ENCODE measurements at regions not wholly inside any gene's neighbourhood (a gene's known extent, or its start where the extent isn't known, plus 50 kb on each side); places are given as distances from the start of the nearest gene placed in this dataset.

DNA sequence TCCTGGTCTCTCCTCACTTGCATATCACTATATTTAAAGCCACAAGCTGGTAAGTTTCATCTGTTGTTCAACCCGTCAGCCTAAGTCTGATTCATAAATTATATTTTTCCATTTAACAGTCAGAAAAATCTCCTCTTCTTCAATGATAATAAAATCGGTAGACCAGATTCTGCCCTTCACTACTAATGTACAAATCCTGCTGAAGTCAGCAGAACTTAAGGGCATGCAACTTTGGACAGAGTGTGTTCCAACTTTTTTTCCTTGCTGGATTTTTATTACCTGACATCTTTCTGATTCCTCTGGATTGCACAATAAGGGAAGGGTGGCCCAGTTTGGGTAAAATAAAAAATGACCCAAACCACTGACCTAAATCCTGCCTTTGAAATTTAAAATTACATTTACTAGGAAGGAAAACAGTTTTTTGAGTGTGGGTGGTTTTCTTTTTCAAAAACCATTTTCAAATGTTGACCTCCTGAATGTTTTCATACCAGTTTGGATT lies 125.4 kb upstream of the DIO2 start:
- Histone ChIP-seq H3K27me3 (no peaks in the 10 kb centered on the region), H3K36me3 (no peaks in the 10 kb centered on the region), H3K27ac (no peak overlapping the region), H3K9me3 (no peaks in the 10 kb centered on the region), H3K4me3 (no peak overlapping the region), H3K4me1 (no peaks in the 10 kb centered on the region)
- no peak for DNase-seq
- TF ChIP-seq, protein P1, sequence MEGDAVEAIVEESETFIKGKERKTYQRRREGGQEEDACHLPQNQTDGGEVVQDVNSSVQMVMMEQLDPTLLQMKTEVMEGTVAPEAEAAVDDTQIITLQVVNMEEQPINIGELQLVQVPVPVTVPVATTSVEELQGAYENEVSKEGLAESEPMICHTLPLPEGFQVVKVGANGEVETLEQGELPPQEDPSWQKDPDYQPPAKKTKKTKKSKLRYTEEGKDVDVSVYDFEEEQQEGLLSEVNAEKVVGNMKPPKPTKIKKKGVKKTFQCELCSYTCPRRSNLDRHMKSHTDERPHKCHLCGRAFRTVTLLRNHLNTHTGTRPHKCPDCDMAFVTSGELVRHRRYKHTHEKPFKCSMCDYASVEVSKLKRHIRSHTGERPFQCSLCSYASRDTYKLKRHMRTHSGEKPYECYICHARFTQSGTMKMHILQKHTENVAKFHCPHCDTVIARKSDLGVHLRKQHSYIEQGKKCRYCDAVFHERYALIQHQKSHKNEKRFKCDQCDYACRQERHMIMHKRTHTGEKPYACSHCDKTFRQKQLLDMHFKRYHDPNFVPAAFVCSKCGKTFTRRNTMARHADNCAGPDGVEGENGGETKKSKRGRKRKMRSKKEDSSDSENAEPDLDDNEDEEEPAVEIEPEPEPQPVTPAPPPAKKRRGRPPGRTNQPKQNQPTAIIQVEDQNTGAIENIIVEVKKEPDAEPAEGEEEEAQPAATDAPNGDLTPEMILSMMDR (IDR thresholded peaks at IDR 0.05), result no peak
- TF ChIP-seq POLR2A (IDR thresholded peaks at IDR 0.05), result no peak

DNA sequence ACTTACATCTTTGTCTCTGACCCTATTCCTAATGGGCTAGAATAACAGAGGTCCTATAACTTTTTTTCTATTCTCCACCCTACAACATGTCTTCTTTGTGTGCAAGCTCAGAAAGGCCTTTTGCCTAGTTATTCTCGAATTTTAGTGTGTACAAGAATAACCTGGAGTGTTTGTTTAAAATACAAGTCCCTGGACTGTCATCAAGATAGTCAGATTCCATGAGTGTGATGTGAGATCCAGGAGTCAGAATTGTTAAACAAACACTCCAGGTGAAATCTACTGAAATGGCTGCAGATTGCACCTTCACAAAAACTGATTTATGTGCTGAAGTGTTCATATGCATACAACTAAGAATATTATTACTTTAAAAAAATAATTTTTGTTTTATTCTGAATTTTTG lies 114.4 kb upstream of the DIO2 start:
- TF ChIP-seq POLR2A (IDR thresholded peaks at IDR 0.05), result no peak
- TF ChIP-seq, protein P1 (IDR thresholded peaks at IDR 0.05), result no peak

DNA sequence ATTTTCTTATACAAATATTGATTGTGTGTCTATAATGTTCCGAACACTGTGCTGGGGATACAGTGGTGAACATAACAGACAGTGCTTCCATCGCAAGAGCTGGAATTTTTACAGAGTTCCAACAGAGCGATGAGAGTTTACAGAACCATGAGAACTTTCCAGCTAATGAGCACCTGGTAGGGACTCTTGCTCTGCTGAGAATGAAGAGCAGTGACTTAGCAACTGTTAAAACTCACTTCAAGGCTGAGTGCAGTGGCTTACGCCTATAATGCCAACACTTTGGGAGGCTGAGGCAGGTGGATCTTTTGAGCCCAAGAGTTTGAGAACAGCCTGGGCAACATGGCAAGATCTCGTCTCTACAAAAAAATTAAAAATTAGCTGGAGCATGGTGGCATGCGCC lies 113.8 kb upstream of the DIO2 start:
- H3K36me3 ChIP-seq, result no peaks in the 10 kb centered on the region
- TF ChIP-seq, protein P1 (IDR thresholded peaks at IDR 0.05), result no peak
- no peak for TF ChIP-seq POLR2A (IDR thresholded peaks at IDR 0.05)
- H3K27ac ChIP-seq, result no peak overlapping the region
- no peaks in the 10 kb centered on the region for H3K27me3 ChIP-seq
- H3K4me3 ChIP-seq, result no peak overlapping the region
- no peak for DNase-seq
- H3K4me1 ChIP-seq, result no peaks in the 10 kb centered on the region
- H3K9me3 ChIP-seq, result no peaks in the 10 kb centered on the region

More for the DNA sequence above, 114.4 kb upstream of the DIO2 start:
- no peaks in the 10 kb centered on the region for H3K4me1 ChIP-seq
- no peaks in the 10 kb centered on the region for H3K9me3 ChIP-seq
- no peak overlapping the region for H3K27ac ChIP-seq
- H3K4me3 ChIP-seq, result no peak overlapping the region
- H3K27me3 ChIP-seq, result no peaks in the 10 kb centered on the region
- DNase-seq, result no peak
- no peaks in the 10 kb centered on the region for H3K36me3 ChIP-seq

DNA sequence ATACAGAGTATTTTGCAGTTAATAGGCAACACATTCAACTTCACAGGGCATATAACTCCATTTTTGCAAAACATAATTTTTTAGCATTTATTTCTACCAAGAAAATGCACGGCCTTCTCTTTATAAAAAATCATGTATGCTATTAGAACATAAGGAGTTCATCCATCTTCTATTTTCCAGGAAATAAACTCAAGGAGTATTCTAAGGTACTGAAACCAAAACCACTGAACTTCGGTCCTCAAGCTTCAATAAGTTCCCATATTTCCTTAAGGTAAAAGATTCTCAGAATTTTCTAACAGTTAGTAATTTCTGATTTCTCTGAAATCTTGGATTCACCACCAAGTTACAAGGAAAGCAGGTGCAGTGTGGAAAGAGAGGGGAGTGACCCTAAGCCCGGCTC lies 113.3 kb upstream of the DIO2 start:
- H3K4me1 ChIP-seq, result no peaks in the 10 kb centered on the region
- H3K4me3 ChIP-seq, result no peak overlapping the region
- no peaks in the 10 kb centered on the region for H3K27me3 ChIP-seq
- H3K36me3 ChIP-seq, result no peaks in the 10 kb centered on the region
- DNase-seq, result no peak
- no peaks in the 10 kb centered on the region for H3K9me3 ChIP-seq
- H3K27ac ChIP-seq, result no peak overlapping the region
- TF ChIP-seq POLR2A (IDR thresholded peaks at IDR 0.05), result no peak
- TF ChIP-seq, protein P1 (IDR thresholded peaks at IDR 0.05), result no peak

DNA sequence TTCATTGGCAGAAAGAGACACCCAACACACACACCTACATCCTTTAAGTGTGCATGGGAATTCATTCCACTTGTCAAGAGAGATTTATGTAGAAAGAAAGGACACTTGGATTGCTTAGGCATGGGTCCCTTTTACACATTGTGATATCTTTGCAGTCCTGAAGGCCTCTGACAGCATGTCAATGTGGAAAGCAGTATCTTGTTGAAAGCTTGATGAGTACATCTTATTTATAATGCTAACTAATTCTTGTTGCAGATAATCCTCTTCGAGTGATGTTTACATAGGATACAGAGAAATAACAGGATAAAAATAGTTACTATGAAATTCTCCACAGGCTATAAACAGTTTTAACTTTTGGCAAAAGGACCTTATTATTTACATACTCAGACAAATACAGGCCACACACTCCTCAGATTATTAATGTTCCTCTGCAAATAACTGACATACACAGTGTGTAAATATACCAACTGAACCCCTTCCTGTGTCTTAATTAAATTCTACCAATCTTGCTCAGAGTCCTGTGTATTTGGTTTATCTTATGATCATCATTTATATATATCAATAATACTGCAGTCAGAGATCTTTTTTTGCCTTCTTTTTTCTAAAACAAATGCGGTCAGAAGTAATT lies 111.8 kb upstream of the DIO2 start:
- DNase-seq, result no peak
- no peaks in the 10 kb centered on the region for H3K4me1 ChIP-seq
- H3K4me3 ChIP-seq, result no peak overlapping the region
- TF ChIP-seq, protein P1 (IDR thresholded peaks at IDR 0.05), result no peak
- no peak for TF ChIP-seq POLR2A (IDR thresholded peaks at IDR 0.05)
- no peaks in the 10 kb centered on the region for H3K36me3 ChIP-seq
- no peak overlapping the region for H3K27ac ChIP-seq
- H3K9me3 ChIP-seq, result no peaks in the 10 kb centered on the region
- H3K27me3 ChIP-seq, result no peaks in the 10 kb centered on the region

DNA sequence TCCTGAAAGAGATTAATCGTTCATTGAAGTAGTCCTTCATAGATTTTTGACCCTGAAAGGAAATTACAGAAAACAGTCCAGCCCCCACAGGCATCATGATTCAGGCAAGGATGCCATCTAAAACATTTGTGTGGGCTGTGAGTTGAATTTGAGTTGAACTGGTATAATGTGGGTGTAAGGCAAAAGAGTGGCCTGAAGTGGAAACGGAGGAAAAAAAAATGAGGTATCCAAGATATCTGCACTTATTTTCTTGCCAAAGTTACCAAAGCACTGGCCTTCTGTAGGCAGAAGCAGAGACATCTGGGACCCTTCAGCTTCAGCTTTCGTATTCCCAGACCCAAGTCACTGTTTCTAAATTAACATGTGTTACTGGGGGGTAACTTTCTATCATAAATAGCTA lies 105.1 kb upstream of the DIO2 start:
- no peaks in the 10 kb centered on the region for H3K27me3 ChIP-seq
- TF ChIP-seq, protein P1 (IDR thresholded peaks at IDR 0.05), result no peak
- no peak for TF ChIP-seq POLR2A (IDR thresholded peaks at IDR 0.05)
- H3K4me1 ChIP-seq, result no peaks in the 10 kb centered on the region
- H3K27ac ChIP-seq, result no peak overlapping the region
- H3K36me3 ChIP-seq, result no peaks in the 10 kb centered on the region
- H3K9me3 ChIP-seq, result no peaks in the 10 kb centered on the region
- H3K4me3 ChIP-seq, result no peak overlapping the region
- DNase-seq, result no peak
